Mesendoderm (in vitro differentiated cells): ENCODE measurements at regions not wholly inside any gene's neighbourhood (a gene's known extent, or its start where the extent isn't known, plus 50 kb on each side); places are given as distances from the start of the nearest gene placed in this dataset.

Experiments
- DNase-seq: peaks from one replicate; pipeline ENCODE4 v3.0.0; 2013
- H2AK5ac ChIP-seq: 2 replicates; pipeline ENCODE4 v1.6.1; 2013; ENCODE audit warnings: low read length, inconsistent platforms
- H2BK120ac ChIP-seq: 2 replicates; pipeline ENCODE4 v1.6.1; 2013; ENCODE audit warnings: low read depth, mild to moderate bottlenecking, low read length, moderate library complexity, mixed read lengths
- H2BK15ac ChIP-seq: replicated peaks from 2 replicates; pipeline ENCODE4 v1.6.1; 2013; ENCODE audit warnings: low read depth, mild to moderate bottlenecking, moderate library complexity
- H2BK5ac ChIP-seq: 2 replicates; pipeline ENCODE4 v1.6.1; 2013; ENCODE audit warnings: low read length, inconsistent platforms
- H3K18ac ChIP-seq: 2 replicates; pipeline ENCODE4 v1.6.1; 2013; ENCODE audit warnings: mild to moderate bottlenecking, low read length, mixed read lengths
- H3K23ac ChIP-seq: one replicate; pipeline ENCODE4 v1.6.1; 2013; ENCODE audit warnings: low read length
- H3K27ac ChIP-seq: 2 replicates; pipeline ENCODE4 v1.5.1; 2013; ENCODE audit warnings: low read depth, mild to moderate bottlenecking, inconsistent platforms, low read length, moderate library complexity
- H3K27me3 ChIP-seq: 2 replicates; pipeline ENCODE4 v1.6.1; 2013; ENCODE audit warnings: low read length, control low read depth, mild to moderate bottlenecking, inconsistent platforms; ENCODE audit not compliant: insufficient read depth, poor library complexity
- H3K36me3 ChIP-seq: 2 replicates; pipeline ENCODE4 v1.6.1; 2013; ENCODE audit warnings: low read length, inconsistent platforms; ENCODE audit not compliant: control insufficient read depth, insufficient read depth
- H3K4ac ChIP-seq: one replicate; pipeline ENCODE4 v1.6.1; 2013; ENCODE audit warnings: low read depth, mild to moderate bottlenecking, low read length, moderate library complexity
- H3K4me1 ChIP-seq: 2 replicates; pipeline ENCODE4 v1.6.1; 2013; ENCODE audit warnings: low read depth, low read length, inconsistent platforms; ENCODE audit not compliant: control insufficient read depth
- H3K4me2 ChIP-seq: 2 replicates; pipeline ENCODE4 v1.6.1; 2013; ENCODE audit warnings: low read length
- H3K4me3 ChIP-seq: 2 replicates; pipeline ENCODE4 v1.5.1; 2013; ENCODE audit warnings: mild to moderate bottlenecking, low read length
- H3K56ac ChIP-seq: one replicate; pipeline ENCODE4 v1.6.1; 2013; ENCODE audit warnings: low read length
- H3K79me1 ChIP-seq: 2 replicates; pipeline ENCODE4 v1.6.1; 2013; ENCODE audit warnings: low read length, inconsistent platforms
- H3K79me2 ChIP-seq: 2 replicates; pipeline ENCODE4 v1.6.1; 2013; ENCODE audit warnings: mild to moderate bottlenecking, low read length; ENCODE audit not compliant: control insufficient read depth, insufficient read depth
- H3K9ac ChIP-seq: 2 replicates; pipeline ENCODE4 v1.6.1; 2013; ENCODE audit warnings: low read length, inconsistent platforms
- H4K5ac ChIP-seq: one replicate; pipeline ENCODE4 v1.6.1; 2013; ENCODE audit warnings: low read length
- H4K8ac ChIP-seq: one replicate; pipeline ENCODE4 v1.6.1; 2013; ENCODE audit warnings: low read depth, mild to moderate bottlenecking, control low read depth, low read length, moderate library complexity
- WGBS: extraction: QIAGEN DNeasy Blood & Tissue Kit; methylation state at CpG from one replicate; pipeline ENCODE4 v1.1.7; 2013; ENCODE audit warnings: low lambda C conversion rate, missing lambda C conversion rate; ENCODE audit not compliant: insufficient coverage; ENCODE audit errors: extremely low coverage; 5-methylcytosine and 5-hydroxymethylcytosine counted together

DNA sequence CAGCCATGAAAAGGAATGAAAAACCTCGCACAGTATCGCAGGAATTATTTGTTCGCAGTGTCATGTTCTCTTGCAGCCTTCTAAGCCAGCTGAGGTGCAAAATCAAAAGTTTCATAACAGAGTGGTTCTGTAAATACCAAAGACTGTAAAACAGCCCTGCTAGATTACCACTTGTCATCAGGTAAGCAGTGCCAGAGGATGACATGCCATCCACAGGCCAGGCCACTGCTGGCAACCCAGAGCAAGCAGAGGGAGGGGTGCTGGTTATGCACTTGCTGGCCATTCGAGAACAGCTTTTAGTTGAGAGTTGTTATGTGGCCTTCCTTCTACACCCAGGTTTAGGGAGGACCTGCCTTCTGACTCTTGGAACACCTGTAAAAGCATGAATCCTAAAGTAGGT, 114.3 kb upstream of the MGAT5 start:
- H3K4me1 ChIP-seq: peaks cover 23% of the 10 kb centered on the region
- H3K23ac ChIP-seq: no peak overlapping the region
- H3K27ac ChIP-seq: no peak overlapping the region
- no peak overlapping the region for H3K4ac ChIP-seq
- H2BK15ac ChIP-seq: no peak overlapping the region
- no peak for DNase-seq
- H3K4me3 ChIP-seq: no peak overlapping the region
- no peak overlapping the region for H3K18ac ChIP-seq
- peaks cover 25% of the 10 kb centered on the region for H3K79me1 ChIP-seq
- H2BK120ac ChIP-seq: no peak overlapping the region
- H3K4me2 ChIP-seq: no peak overlapping the region
- no peaks in the 10 kb centered on the region for H3K36me3 ChIP-seq
- no peak overlapping the region for H2AK5ac ChIP-seq
- H3K79me2 ChIP-seq: peaks cover 17% of the 10 kb centered on the region
- H2BK5ac ChIP-seq: no peak overlapping the region
- H3K9ac ChIP-seq: no peak overlapping the region
- no peak overlapping the region for H4K8ac ChIP-seq
- no CpG with 5 or more reads among the region's 4 CpGs for WGBS
- no peak overlapping the region for H4K5ac ChIP-seq
- H3K56ac ChIP-seq: no peak overlapping the region
- H3K27me3 ChIP-seq: no peaks in the 10 kb centered on the region

- DNase-seq: no peak
- H3K4me2 ChIP-seq: no peak overlapping the region
- no peaks in the 10 kb centered on the region for H3K27me3 ChIP-seq
- no peak overlapping the region for H3K23ac ChIP-seq
- no peak overlapping the region for H3K9ac ChIP-seq
- no peak overlapping the region for H4K5ac ChIP-seq
- H3K79me1 ChIP-seq: peaks cover 25% of the 10 kb centered on the region
- H3K18ac ChIP-seq: no peak overlapping the region
- no peak overlapping the region for H2BK5ac ChIP-seq
- no peak overlapping the region for H2BK15ac ChIP-seq
- no peak overlapping the region for H4K8ac ChIP-seq
- no peak overlapping the region for H3K56ac ChIP-seq
- WGBS: no CpG with 5 or more reads among the region's 9 CpGs
- H2AK5ac ChIP-seq: no peak overlapping the region
- no peaks in the 10 kb centered on the region for H3K36me3 ChIP-seq
- no peak overlapping the region for H3K4me3 ChIP-seq
- H3K4me1 ChIP-seq: peaks cover 26% of the 10 kb centered on the region
- no peak overlapping the region for H3K4ac ChIP-seq
- H3K79me2 ChIP-seq: peaks cover 18% of the 10 kb centered on the region
- no peak overlapping the region for H2BK120ac ChIP-seq
- H3K27ac ChIP-seq: no peak overlapping the region
These were observed 113.6 kb upstream of the MGAT5 start for GRCh38 chr2:134140251-134140661.

- Histone ChIP-seq H2BK120ac (no peak overlapping the region), H3K79me1 (peaks cover 21% of the 10 kb centered on the region), H4K8ac (no peak overlapping the region), H3K79me2 (peaks cover 20% of the 10 kb centered on the region), H2BK15ac (no peak overlapping the region), H3K36me3 (no peaks in the 10 kb centered on the region), H3K9ac (peak overlapping the region; percentile 33), H2BK5ac (peak overlapping the region; percentile 81), H3K4me2 (no peak overlapping the region), H3K23ac (peak overlapping the region; percentile 85), H3K27me3 (no peaks in the 10 kb centered on the region), H2AK5ac (peak overlapping the region; percentile 70), H4K5ac (peak overlapping the region; percentile 47), H3K4me3 (no peak overlapping the region), H3K4me1 (peaks cover 28% of the 10 kb centered on the region), H3K18ac (peak overlapping the region; percentile 3), H3K27ac (peak overlapping the region; percentile 50), H3K4ac (no peak overlapping the region), H3K56ac (peak overlapping the region; percentile 72)
- WGBS: no CpG with 5 or more reads among the region's 6 CpGs
- peak; percentile 92 for DNase-seq
These were observed 112.1 kb upstream of the MGAT5 start for GRCh38 chr2:134141598-134142340.

- Histone ChIP-seq H2AK5ac (no peak overlapping the region), H2BK5ac (peak overlapping the region; percentile 29), H3K4ac (no peak overlapping the region), H3K27me3 (no peaks in the 10 kb centered on the region), H3K27ac (peak overlapping the region; percentile 46), H3K4me1 (peaks cover 26% of the 10 kb centered on the region), H3K4me3 (no peak overlapping the region), H3K18ac (peak overlapping the region; percentile 3), H4K8ac (no peak overlapping the region), H3K9ac (no peak overlapping the region), H2BK15ac (no peak overlapping the region), H3K36me3 (no peaks in the 10 kb centered on the region), H3K4me2 (no peak overlapping the region), H3K79me1 (peaks cover 17% of the 10 kb centered on the region), H3K79me2 (peaks cover 20% of the 10 kb centered on the region), H4K5ac (no peak overlapping the region), H3K23ac (no peak overlapping the region), H3K56ac (no peak overlapping the region), H2BK120ac (no peak overlapping the region)
- no CpG with 5 or more reads among the region's 4 CpGs for WGBS
- no peak for DNase-seq
These were observed 111.5 kb upstream of the MGAT5 start for GRCh38 chr2:134142341-134142738.

- Histone ChIP-seq H2BK120ac (no peak overlapping the region), H2BK5ac (no peak overlapping the region), H3K4me3 (no peak overlapping the region), H3K56ac (peak overlapping the region; percentile 68), H4K5ac (no peak overlapping the region), H3K79me1 (peaks cover 18% of the 10 kb centered on the region), H3K27me3 (no peaks in the 10 kb centered on the region), H3K23ac (no peak overlapping the region), H2BK15ac (no peak overlapping the region), H3K9ac (no peak overlapping the region), H3K4me1 (peaks cover 25% of the 10 kb centered on the region), H2AK5ac (no peak overlapping the region), H4K8ac (no peak overlapping the region), H3K79me2 (peaks cover 22% of the 10 kb centered on the region), H3K36me3 (no peaks in the 10 kb centered on the region), H3K18ac (no peak overlapping the region), H3K4ac (no peak overlapping the region), H3K4me2 (no peak overlapping the region), H3K27ac (peak overlapping the region; percentile 46)
- no CpG with 5 or more reads among the region's 5 CpGs for WGBS
- peak; percentile 95 for DNase-seq
These were observed 111.0 kb upstream of the MGAT5 start for GRCh38 chr2:134142903-134143302.
